ENCODE measurements at regions not wholly inside any gene's neighbourhood (a gene's known extent, or its start where the extent isn't known, plus 50 kb on each side); places are given as distances from the start of the nearest gene placed in this dataset.
"Not testable (repeated sequence)": the region's sequence is repeated elsewhere in the genome, so short reads cannot be mapped to it uniquely, and the experiment has no call there.

- CTCF ChIA-PET, result no interaction called here
- Mint-ChIP-seq H3K9me3 (no peaks in the 10 kb centered on the region), H3K36me3 (no peaks in the 10 kb centered on the region), H3K27ac (no peak overlapping the region), H3K4me1 (ENCODE audit: low read depth) (no peaks in the 10 kb centered on the region), H3K4me3 (no peak overlapping the region), H3K27me3 (no peaks in the 10 kb centered on the region)
- DNase-seq, result no peak
- intact Hi-C loops (cut with micrococcal nuclease), result no loop called here
- POLR2A ChIA-PET, result no interaction called here
Observed at GRCh38 chr11:23192256-23192655, 332.0 kb upstream of the CCDC179 start.

- Mint-ChIP-seq H3K36me3 (no peaks in the 10 kb centered on the region), H3K4me1 (ENCODE audit: low read depth) (no peaks in the 10 kb centered on the region), H3K27me3 (no peaks in the 10 kb centered on the region), H3K4me3 (no peak overlapping the region), H3K27ac (no peak overlapping the region), H3K9me3 (peaks cover 16% of the 10 kb centered on the region)
- intact Hi-C loops (cut with micrococcal nuclease), result no loop called here
- ChIA-PET CTCF (no interaction called here), POLR2A (no interaction called here)
- no peak for DNase-seq
Observed at GRCh38 chr11:23201936-23202522, 341.8 kb upstream of the CCDC179 start.

DNA sequence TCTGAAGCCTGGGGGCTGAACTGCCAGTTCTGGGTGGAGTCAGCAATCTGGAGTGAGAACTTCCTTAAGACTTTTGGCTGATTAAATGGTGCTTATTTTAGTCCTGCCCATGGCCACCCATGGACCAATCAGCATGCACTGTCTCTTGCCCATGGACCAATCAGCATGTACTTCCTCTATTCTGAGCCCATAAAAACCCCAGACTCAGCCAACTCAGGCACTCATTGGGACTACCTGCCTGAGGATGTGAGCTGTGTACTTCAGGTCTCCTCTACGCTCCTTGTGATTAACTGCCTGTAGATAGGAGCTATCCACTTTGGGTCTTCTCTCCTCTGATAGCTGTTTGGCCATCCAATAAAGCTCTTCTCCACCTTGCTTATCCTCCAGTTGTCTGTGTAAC lies 342.3 kb upstream of the CCDC179 start:
- peaks cover 13% of the 10 kb centered on the region for H3K9me3 Mint-ChIP-seq
- ChIA-PET POLR2A (no interaction called here), CTCF (no interaction called here)
- no peak overlapping the region for H3K27ac Mint-ChIP-seq
- no peak overlapping the region for H3K4me3 Mint-ChIP-seq
- H3K36me3 Mint-ChIP-seq, result no peaks in the 10 kb centered on the region
- no peak for DNase-seq
- intact Hi-C loops (cut with micrococcal nuclease), result no loop called here
- H3K27me3 Mint-ChIP-seq, result no peaks in the 10 kb centered on the region
- H3K4me1 Mint-ChIP-seq (ENCODE audit: low read depth), result no peaks in the 10 kb centered on the region

GRCh38 chr11:23205156-23205871 lies 345.0 kb upstream of the CCDC179 start:
- H3K36me3 Mint-ChIP-seq, result no peaks in the 10 kb centered on the region
- H3K27me3 Mint-ChIP-seq, result no peaks in the 10 kb centered on the region
- no peak overlapping the region for H3K4me3 Mint-ChIP-seq
- no peak overlapping the region for H3K27ac Mint-ChIP-seq
- no peaks in the 10 kb centered on the region for H3K4me1 Mint-ChIP-seq (ENCODE audit: low read depth)
- no peak for DNase-seq
- ChIA-PET POLR2A (no interaction called here), CTCF (no interaction called here)
- intact Hi-C loops (cut with micrococcal nuclease), result no loop called here
- H3K9me3 Mint-ChIP-seq, result peaks cover 16% of the 10 kb centered on the region

DNA sequence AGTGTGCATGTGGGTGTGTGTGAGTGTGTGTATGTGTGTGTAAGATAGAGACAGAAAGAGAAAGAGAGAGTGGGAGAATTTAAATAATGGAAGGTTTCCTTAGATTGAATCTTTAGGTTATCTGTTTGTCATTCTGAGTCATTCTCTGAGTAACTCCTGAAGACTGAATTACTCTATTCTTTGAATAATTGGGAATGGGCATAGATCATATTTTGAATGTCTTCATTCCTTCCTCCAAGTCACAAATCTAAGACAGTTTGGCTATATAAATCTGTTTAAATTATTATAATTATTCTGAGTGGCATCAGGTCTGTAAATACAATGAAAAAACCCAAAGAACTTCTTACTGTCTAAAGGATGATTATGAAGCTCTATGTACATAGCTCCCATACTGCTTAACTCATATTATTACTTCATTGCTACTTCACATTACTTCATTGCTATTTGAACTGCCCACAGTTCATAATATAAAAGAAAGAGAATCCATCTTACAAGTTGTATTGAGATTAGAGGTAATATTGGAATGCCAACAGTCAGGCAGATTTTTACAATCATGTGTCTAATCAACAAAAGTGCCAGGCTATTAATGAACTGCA lies 346.6 kb upstream of the CCDC179 start:
- no peaks in the 10 kb centered on the region for H3K27me3 Mint-ChIP-seq
- no peak overlapping the region for H3K27ac Mint-ChIP-seq
- no peaks in the 10 kb centered on the region for H3K4me1 Mint-ChIP-seq (ENCODE audit: low read depth)
- ChIA-PET CTCF (no interaction called here), POLR2A (no interaction called here)
- no peak overlapping the region for H3K4me3 Mint-ChIP-seq
- peaks cover 16% of the 10 kb centered on the region for H3K9me3 Mint-ChIP-seq
- no peaks in the 10 kb centered on the region for H3K36me3 Mint-ChIP-seq
- intact Hi-C loops (cut with micrococcal nuclease), result no loop called here
- no peak for DNase-seq

GRCh38 chr11:23211221-23211620 lies 350.9 kb upstream of the CCDC179 start:
- no peak overlapping the region for H3K27ac Mint-ChIP-seq
- intact Hi-C loops (cut with micrococcal nuclease), result no loop called here
- no peaks in the 10 kb centered on the region for H3K27me3 Mint-ChIP-seq
- CTCF ChIA-PET, result no interaction called here
- H3K9me3 Mint-ChIP-seq, result peaks cover 13% of the 10 kb centered on the region
- DNase-seq, result no peak
- POLR2A ChIA-PET, result no interaction called here
- no peaks in the 10 kb centered on the region for H3K4me1 Mint-ChIP-seq (ENCODE audit: low read depth)
- H3K4me3 Mint-ChIP-seq, result no peak overlapping the region
- H3K36me3 Mint-ChIP-seq, result no peaks in the 10 kb centered on the region

DNA sequence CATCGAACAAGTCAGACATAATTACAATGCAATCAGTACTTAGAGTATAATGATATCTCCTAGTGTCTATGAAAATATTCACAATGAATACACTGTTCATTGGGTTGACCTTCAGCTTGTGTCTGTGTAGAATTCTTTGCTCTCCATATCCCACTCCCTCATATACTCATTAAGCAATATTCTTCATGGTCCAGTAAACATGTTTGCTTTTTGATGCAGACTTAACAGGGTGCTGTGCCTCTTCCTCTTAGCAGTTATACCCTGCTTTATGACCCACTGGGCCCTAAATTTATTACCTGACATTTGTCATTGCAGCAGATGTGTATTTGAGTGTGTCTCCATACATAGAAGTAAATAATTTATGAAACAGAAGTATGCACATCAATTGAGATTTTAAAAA lies 352.5 kb upstream of the CCDC179 start:
- Mint-ChIP-seq H3K4me3 (no peak overlapping the region), H3K27ac (no peak overlapping the region), H3K4me1 (ENCODE audit: low read depth) (no peaks in the 10 kb centered on the region), H3K9me3 (peaks cover 20% of the 10 kb centered on the region), H3K36me3 (no peaks in the 10 kb centered on the region), H3K27me3 (no peaks in the 10 kb centered on the region)
- intact Hi-C loops (cut with micrococcal nuclease), result no loop called here
- no peak for DNase-seq
- POLR2A ChIA-PET, result no interaction called here
- CTCF ChIA-PET, result no interaction called here

DNA sequence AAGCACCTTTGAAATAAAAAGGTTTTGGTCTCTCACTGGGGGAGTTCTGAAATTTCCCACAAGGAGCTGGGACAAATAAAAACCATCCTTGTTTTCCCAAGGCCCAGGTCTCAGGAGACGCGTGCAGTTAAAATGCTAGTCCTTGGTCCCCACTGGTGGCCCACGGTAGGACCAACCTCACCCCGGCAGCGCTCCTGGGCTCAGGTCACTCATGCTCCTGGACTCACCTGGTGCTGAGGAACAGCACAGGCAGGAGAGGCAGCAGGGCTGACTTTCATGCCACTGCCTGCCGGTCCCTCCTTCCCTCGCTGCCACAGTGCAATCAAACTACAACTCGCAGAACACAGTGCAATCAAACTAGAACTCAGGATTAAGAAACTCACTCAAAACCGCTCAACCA lies 356.8 kb upstream of the CCDC179 start:
- Mint-ChIP-seq H3K4me3 (no peak overlapping the region), H3K4me1 (ENCODE audit: low read depth) (no peaks in the 10 kb centered on the region), H3K27ac (no peak overlapping the region), H3K27me3 (no peaks in the 10 kb centered on the region), H3K9me3 (peaks cover 36% of the 10 kb centered on the region), H3K36me3 (no peaks in the 10 kb centered on the region)
- DNase-seq, result no peak
- ChIA-PET POLR2A (no interaction called here), CTCF (no interaction called here)
- intact Hi-C loops (cut with micrococcal nuclease), result no loop called here

- H3K27me3 Mint-ChIP-seq; H3K36me3 Mint-ChIP-seq; POLR2A ChIA-PET; CTCF ChIA-PET; H3K4me1 Mint-ChIP-seq (ENCODE audit: low read depth); intact Hi-C loops (cut with micrococcal nuclease); DNase-seq; H3K27ac Mint-ChIP-seq; H3K4me3 Mint-ChIP-seq: not testable (repeated sequence)
- H3K9me3 Mint-ChIP-seq, result peaks cover 45% of the 10 kb centered on the region
Observed at GRCh38 chr11:23220086-23220485, 359.8 kb upstream of the CCDC179 start.

DNA sequence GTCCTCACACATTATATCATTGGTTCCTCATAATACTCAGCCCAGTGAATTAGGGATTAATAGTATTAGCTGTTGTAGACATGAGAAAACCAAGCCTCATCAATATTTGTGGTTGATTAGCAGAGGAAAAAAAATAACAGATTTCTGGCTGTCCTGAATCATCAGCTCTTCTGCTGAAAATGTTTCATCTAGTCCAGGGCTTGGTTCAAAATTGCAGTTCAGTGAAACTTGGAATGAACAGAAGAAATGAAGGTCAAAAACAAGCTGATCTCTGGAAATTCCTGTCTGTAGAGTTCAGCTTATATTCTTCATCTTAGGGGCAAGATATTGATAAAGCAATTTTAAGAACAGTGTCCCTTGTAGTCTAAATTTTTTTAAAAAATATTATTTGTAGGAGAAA lies 361.1 kb upstream of the CCDC179 start:
- Mint-ChIP-seq H3K4me1 (ENCODE audit: low read depth) (no peaks in the 10 kb centered on the region), H3K27ac (no peak overlapping the region), H3K4me3 (no peak overlapping the region), H3K9me3 (peaks cover 42% of the 10 kb centered on the region), H3K27me3 (no peaks in the 10 kb centered on the region), H3K36me3 (no peaks in the 10 kb centered on the region)
- intact Hi-C loops (cut with micrococcal nuclease), result no loop called here
- no peak for DNase-seq
- ChIA-PET POLR2A (no interaction called here), CTCF (no interaction called here)

DNA sequence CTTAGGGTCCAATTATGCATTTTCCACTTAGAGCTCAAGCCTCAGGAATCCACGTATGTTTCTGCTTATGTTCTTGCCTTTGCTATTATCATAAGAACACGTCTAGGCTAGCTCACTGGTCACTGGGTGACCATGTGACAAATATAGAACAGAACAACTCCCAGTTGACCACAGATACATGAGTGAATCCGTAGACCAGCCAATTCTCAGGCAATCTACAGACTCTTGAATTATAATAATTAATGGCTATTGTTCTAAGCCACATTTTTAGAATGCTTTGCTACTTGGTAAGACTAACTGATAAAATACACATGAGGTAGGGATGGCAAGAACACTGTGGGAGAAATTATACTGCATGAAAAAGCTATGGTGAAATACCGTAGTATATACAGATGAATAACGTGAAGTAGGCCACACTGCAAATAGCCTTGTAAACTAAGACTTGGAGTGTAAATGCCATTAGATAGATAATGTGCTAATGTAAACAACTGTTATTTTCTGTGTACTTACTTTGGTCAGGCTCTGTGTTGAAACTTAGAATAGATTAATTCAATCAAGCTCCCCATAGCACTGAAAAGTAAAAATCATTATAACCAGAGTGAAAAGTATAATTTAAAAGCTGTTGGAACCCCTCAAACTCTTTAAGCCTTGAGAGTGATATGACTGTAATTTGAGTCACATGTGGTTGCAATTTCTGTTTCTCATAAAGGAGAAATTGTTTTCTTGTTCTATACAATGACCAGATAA lies 366.2 kb upstream of the CCDC179 start:
- no peak for DNase-seq
- H3K4me1 Mint-ChIP-seq (ENCODE audit: low read depth), result no peaks in the 10 kb centered on the region
- H3K9me3 Mint-ChIP-seq, result peaks cover 14% of the 10 kb centered on the region
- ChIA-PET CTCF (no interaction called here), POLR2A (no interaction called here)
- H3K27me3 Mint-ChIP-seq, result no peaks in the 10 kb centered on the region
- no peaks in the 10 kb centered on the region for H3K36me3 Mint-ChIP-seq
- H3K27ac Mint-ChIP-seq, result no peak overlapping the region
- intact Hi-C loops (cut with micrococcal nuclease), result no loop called here
- H3K4me3 Mint-ChIP-seq, result no peak overlapping the region

- POLR2A ChIA-PET, result no interaction called here
- Mint-ChIP-seq H3K4me1 (ENCODE audit: low read depth) (no peaks in the 10 kb centered on the region), H3K9me3 (peaks cover 14% of the 10 kb centered on the region)
Observed at GRCh38 chr11:23227078-23227445, 366.8 kb upstream of the CCDC179 start.

DNA sequence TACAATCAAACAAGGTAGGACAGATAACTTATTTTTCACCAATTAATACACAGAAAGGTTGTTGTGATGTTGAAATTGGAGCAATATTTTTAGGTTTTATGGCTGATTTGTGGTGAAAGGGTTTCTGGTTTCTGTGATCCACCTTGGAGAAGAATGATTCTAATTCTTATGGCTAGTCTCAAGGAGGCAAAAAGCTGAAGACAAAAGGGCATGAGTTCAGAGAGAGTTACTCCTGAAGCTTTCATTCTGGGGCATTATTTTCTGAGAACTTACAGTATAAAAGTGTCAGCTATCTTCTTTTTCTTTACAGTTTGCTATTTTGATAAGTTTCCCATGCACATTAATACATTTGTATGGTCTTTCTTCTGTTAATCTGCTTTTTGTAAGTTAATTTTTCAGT lies 372.4 kb upstream of the CCDC179 start:
- CTCF ChIA-PET, result no interaction called here
- DNase-seq, result no peak
- H3K27ac Mint-ChIP-seq, result no peak overlapping the region
- no peaks in the 10 kb centered on the region for H3K36me3 Mint-ChIP-seq
- H3K27me3 Mint-ChIP-seq, result no peaks in the 10 kb centered on the region
- POLR2A ChIA-PET, result no interaction called here
- no peaks in the 10 kb centered on the region for H3K4me1 Mint-ChIP-seq (ENCODE audit: low read depth)
- peaks cover 6% of the 10 kb centered on the region for H3K9me3 Mint-ChIP-seq
- intact Hi-C loops (cut with micrococcal nuclease), result no loop called here
- no peak overlapping the region for H3K4me3 Mint-ChIP-seq

More at GRCh38 chr11:23227078-23227445, 366.8 kb upstream of the CCDC179 start:
- DNase-seq, result no peak
- no peaks in the 10 kb centered on the region for H3K36me3 Mint-ChIP-seq
- intact Hi-C loops (cut with micrococcal nuclease), result no loop called here
- no peaks in the 10 kb centered on the region for H3K27me3 Mint-ChIP-seq
- no peak overlapping the region for H3K4me3 Mint-ChIP-seq
- CTCF ChIA-PET, result no interaction called here
- H3K27ac Mint-ChIP-seq, result no peak overlapping the region
